Activated CD8-positive, alpha-beta T cell treated with anti-CD3 and anti-CD28 coated beads for 36 hours (primary cell): ENCODE measurements at regions not wholly inside any gene's neighbourhood (a gene's known extent, or its start where the extent isn't known, plus 50 kb on each side); places are given as distances from the start of the nearest gene placed in this dataset.
"Not testable (repeated sequence)": the region's sequence is repeated elsewhere in the genome, so short reads cannot be mapped to it uniquely, and the experiment has no call there.

Experiments
- ATAC-seq: fragments of 200-7000 bp; cut with Tn5 transposase; one replicate; pipeline ENCODE4 v1.10.0; 2021; ENCODE audit warnings: mild to moderate bottlenecking, moderate library complexity
- CTCF ChIA-PET: fragments of 350-600 bp; sonication (Branson Sonifier 250); formaldehyde crosslinking; loops from one replicate; lab custom pipeline; 2021; ENCODE audit warnings: antibody characterized with exemption; lab: Charles Lee
- POLR2A ChIA-PET: fragments of 350-600 bp; sonication (Branson Sonifier 250); formaldehyde crosslinking; loops from one replicate; lab custom pipeline; 2021; ENCODE audit warnings: antibody characterized with exemption; lab: Charles Lee
- DNase-seq: peaks from one replicate; pipeline ENCODE4 v3.0.0-alpha.2; 2020
- H3K27ac Mint-ChIP-seq: one replicate; pipeline ENCODE4 v1.8.0; 2021; ENCODE audit warnings: mild to moderate bottlenecking, mixed read lengths
- H3K27me3 Mint-ChIP-seq: one replicate; pipeline ENCODE4 v1.8.0; 2021; ENCODE audit warnings: mixed read lengths
- H3K36me3 Mint-ChIP-seq: one replicate; pipeline ENCODE4 v1.8.0; 2021; ENCODE audit warnings: low read depth, mixed read lengths
- H3K4me1 Mint-ChIP-seq: one replicate; pipeline ENCODE4 v1.8.0; 2021; ENCODE audit warnings: low read depth, mixed read lengths
- H3K4me3 Mint-ChIP-seq: one replicate; pipeline ENCODE4 v1.8.0; 2021; ENCODE audit warnings: mild to moderate bottlenecking, moderate library complexity, mixed read lengths
- H3K9me3 Mint-ChIP-seq: one replicate; pipeline ENCODE4 v1.8.0; 2021; ENCODE audit warnings: mixed read lengths
- CTCF ChIP-seq: fragments of 200-600 bp; IDR thresholded peaks from one replicate; pipeline ENCODE4 v1.8.0; 2022; ENCODE audit warnings: antibody characterized with exemption, mild to moderate bottlenecking
- intact Hi-C: fragments of 100-400 bp; cut with micrococcal nuclease; formaldehyde crosslinking; loops from one replicate; pipeline ENCODE4 v1.10.0; 2022

- no peak for DNase-seq
- ATAC-seq, result no peak
- H3K27ac Mint-ChIP-seq, result no peak overlapping the region
- H3K36me3 Mint-ChIP-seq, result no peaks in the 10 kb centered on the region
- no peaks in the 10 kb centered on the region for H3K9me3 Mint-ChIP-seq
- no peak for TF ChIP-seq CTCF
- H3K27me3 Mint-ChIP-seq, result no peaks in the 10 kb centered on the region
- H3K4me1 Mint-ChIP-seq, result no peaks in the 10 kb centered on the region
- ChIA-PET CTCF (no interaction called here), POLR2A (no interaction called here)
- no peak overlapping the region for H3K4me3 Mint-ChIP-seq
- intact Hi-C loops, result no loop called here
Measured at GRCh38 chr18:14937271-14937670, 189.3 kb downstream of the ANKRD30B start.

GRCh38 chr18:14939141-14939540 is 191.2 kb downstream of the ANKRD30B start:
- Mint-ChIP-seq H3K27me3 (no peaks in the 10 kb centered on the region), H3K36me3 (no peaks in the 10 kb centered on the region), H3K27ac (no peak overlapping the region), H3K9me3 (no peaks in the 10 kb centered on the region), H3K4me3 (no peak overlapping the region), H3K4me1 (no peaks in the 10 kb centered on the region)
- POLR2A ChIA-PET, result no interaction called here
- ATAC-seq (no peak), DNase-seq (no peak)
- CTCF ChIA-PET, result no interaction called here
- TF ChIP-seq CTCF, result no peak
- intact Hi-C loops, result no loop called here

GRCh38 chr18:14940106-14940505 is 192.1 kb downstream of the ANKRD30B start:
- intact Hi-C loops, H3K4me1 Mint-ChIP-seq, ATAC-seq, CTCF ChIA-PET, DNase-seq, H3K4me3 Mint-ChIP-seq, H3K36me3 Mint-ChIP-seq, POLR2A ChIA-PET, H3K27ac Mint-ChIP-seq, H3K9me3 Mint-ChIP-seq, H3K27me3 Mint-ChIP-seq: not testable (repeated sequence)

- DNase-seq, result no peak
- TF ChIP-seq CTCF, result no peak
- ChIA-PET POLR2A (no interaction called here), CTCF (no interaction called here)
- Mint-ChIP-seq H3K27ac (no peak overlapping the region), H3K4me1 (no peaks in the 10 kb centered on the region), H3K27me3 (no peaks in the 10 kb centered on the region), H3K9me3 (no peaks in the 10 kb centered on the region), H3K36me3 (no peaks in the 10 kb centered on the region), H3K4me3 (no peak overlapping the region)
- no peak for ATAC-seq
- intact Hi-C loops, result no loop called here
Measured at GRCh38 chr18:14940735-14941134, 192.8 kb downstream of the ANKRD30B start.

GRCh38 chr18:14941256-14941655 is 193.3 kb downstream of the ANKRD30B start:
- POLR2A ChIA-PET, result no interaction called here
- intact Hi-C loops, result no loop called here
- H3K27ac Mint-ChIP-seq, result no peak overlapping the region
- no peak overlapping the region for H3K4me3 Mint-ChIP-seq
- H3K4me1 Mint-ChIP-seq, result no peaks in the 10 kb centered on the region
- no peak for TF ChIP-seq CTCF
- DNase-seq, result no peak
- H3K9me3 Mint-ChIP-seq, result no peaks in the 10 kb centered on the region
- CTCF ChIA-PET, result no interaction called here
- no peak for ATAC-seq
- H3K36me3 Mint-ChIP-seq, result no peaks in the 10 kb centered on the region
- no peaks in the 10 kb centered on the region for H3K27me3 Mint-ChIP-seq

GRCh38 chr18:14941792-14942191 is 193.8 kb downstream of the ANKRD30B start:
- ChIA-PET CTCF (no interaction called here), POLR2A (no interaction called here)
- intact Hi-C loops, result no loop called here

More at GRCh38 chr18:14941792-14942191, 193.8 kb downstream of the ANKRD30B start:
- no peak for TF ChIP-seq CTCF
- Mint-ChIP-seq H3K4me1 (no peaks in the 10 kb centered on the region), H3K27ac (no peak overlapping the region), H3K4me3 (no peak overlapping the region), H3K27me3 (no peaks in the 10 kb centered on the region), H3K36me3 (no peaks in the 10 kb centered on the region), H3K9me3 (no peaks in the 10 kb centered on the region)
- ATAC-seq (no peak), DNase-seq (no peak)
